Mucosa of stomach (tissue), 1 donor: ENCODE measurements at regions not wholly inside any gene's neighbourhood (a gene's known extent, or its start where the extent isn't known, plus 50 kb on each side); places are given as distances from the start of the nearest gene placed in this dataset.

ENCODE experiments used
- H3K27me3 ChIP-seq: one replicate; pipeline ENCODE4 v1.7.0; 2013; ENCODE audit warnings: mild to moderate bottlenecking, low read length; ENCODE audit not compliant: control insufficient read depth, insufficient read depth
- H3K36me3 ChIP-seq: one replicate; pipeline ENCODE4 v1.7.0; 2013; ENCODE audit warnings: low read length; ENCODE audit not compliant: control insufficient read depth, insufficient read depth
- H3K4me1 ChIP-seq: one replicate; pipeline ENCODE4 v1.7.0; 2013; ENCODE audit warnings: mild to moderate bottlenecking, low read length; ENCODE audit not compliant: control insufficient read depth, insufficient read depth
- H3K4me3 ChIP-seq: one replicate; pipeline ENCODE4 v1.7.0; 2013; ENCODE audit warnings: low read length
- H3K9ac ChIP-seq: one replicate; pipeline ENCODE4 v1.7.0; 2013; ENCODE audit warnings: mild to moderate bottlenecking, low read length, moderate library complexity
- H3K9me3 ChIP-seq: one replicate; pipeline ENCODE4 v1.7.0; 2013; ENCODE audit warnings: mild to moderate bottlenecking, low read length, moderate library complexity; ENCODE audit not compliant: control insufficient read depth
- donor health status: Pancreatic carcinoma.

DNA sequence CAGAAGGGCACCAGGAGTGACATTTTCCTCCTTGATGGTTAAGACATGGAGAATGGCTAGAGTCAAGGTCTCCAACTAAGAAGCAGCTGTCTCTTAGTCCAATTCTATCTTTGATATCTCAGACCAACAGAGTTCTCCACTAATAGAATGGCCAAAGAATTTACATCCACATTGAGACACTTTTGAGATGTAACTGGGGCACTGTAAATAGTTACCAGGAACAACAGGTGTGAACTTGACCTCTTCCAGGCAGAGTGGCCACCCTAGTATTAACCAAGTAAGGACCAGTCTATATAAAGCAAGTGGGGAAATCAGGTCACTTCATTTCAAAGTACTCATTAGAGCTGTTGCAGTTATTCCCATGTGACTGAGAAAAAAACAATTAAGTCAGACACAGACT, 159.7 kb upstream of the RAD23B start:
- no peaks in the 10 kb centered on the region for H3K4me1 ChIP-seq
- no peaks in the 10 kb centered on the region for H3K27me3 ChIP-seq

DNA sequence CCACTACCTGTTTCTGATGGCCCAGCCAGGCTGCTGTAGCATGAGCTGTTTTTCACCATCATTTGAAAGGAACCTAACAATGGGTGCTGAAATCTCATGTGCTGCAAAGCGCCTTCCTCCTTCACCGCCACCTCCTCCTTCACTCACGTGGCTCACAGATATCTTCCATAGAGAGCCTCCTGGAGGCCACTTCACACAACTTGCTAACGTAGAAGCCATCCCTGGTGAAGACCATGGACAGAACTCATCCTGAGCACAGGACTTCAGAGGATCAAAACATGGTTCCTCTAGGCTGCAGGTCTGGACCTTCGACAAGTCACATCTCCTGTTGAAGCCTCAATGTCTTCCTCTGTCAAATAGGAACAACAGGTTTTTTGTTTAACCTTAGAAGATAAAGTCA, 155.5 kb upstream of the RAD23B start:
- no peak overlapping the region for H3K4me3 ChIP-seq
- no peaks in the 10 kb centered on the region for H3K9me3 ChIP-seq
- no peak overlapping the region for H3K9ac ChIP-seq
- no peaks in the 10 kb centered on the region for H3K27me3 ChIP-seq
- H3K36me3 ChIP-seq, result no peaks in the 10 kb centered on the region
- H3K4me1 ChIP-seq, result no peaks in the 10 kb centered on the region

More for the DNA sequence above, 159.7 kb upstream of the RAD23B start:
- H3K9me3 ChIP-seq, result no peaks in the 10 kb centered on the region
- no peaks in the 10 kb centered on the region for H3K36me3 ChIP-seq
- H3K9ac ChIP-seq, result no peak overlapping the region
- H3K4me3 ChIP-seq, result no peak overlapping the region

DNA sequence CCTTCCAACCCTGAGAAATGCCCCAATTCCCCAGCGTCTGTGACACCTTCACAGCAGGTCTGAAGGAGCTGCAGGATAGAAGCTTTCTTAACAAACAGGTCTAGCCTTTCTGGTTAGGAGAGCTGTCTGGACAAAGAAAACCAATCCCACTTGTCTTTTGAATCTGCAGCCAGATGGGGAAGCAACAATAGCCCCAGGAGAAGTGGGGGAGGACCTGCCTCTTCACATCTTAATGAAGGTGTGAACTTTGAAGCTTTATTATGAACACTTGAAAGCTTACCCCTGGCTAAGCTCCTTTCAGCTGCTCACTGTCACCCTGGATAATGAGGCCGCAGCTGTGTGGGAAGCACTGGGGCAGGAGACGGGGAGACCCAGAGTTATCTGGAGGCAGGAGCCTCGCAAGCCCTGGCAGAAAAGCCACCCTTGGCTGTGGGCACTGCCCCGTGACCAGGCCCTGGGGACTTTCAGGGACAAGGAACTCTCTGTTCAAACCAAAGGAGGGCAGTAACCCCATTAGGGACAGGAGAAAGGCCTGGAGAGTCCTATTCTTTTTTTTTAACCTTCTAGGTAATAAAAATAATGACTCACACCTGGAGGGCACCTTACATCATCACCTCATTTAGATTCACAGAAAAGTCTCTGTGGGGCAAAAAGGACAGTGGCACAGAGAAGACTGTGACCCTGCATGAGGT, 151.8 kb upstream of the RAD23B start:
- Histone ChIP-seq H3K9me3 (no peaks in the 10 kb centered on the region), H3K4me3 (no peak overlapping the region), H3K36me3 (no peaks in the 10 kb centered on the region), H3K4me1 (no peaks in the 10 kb centered on the region), H3K27me3 (no peaks in the 10 kb centered on the region), H3K9ac (no peak overlapping the region)

DNA sequence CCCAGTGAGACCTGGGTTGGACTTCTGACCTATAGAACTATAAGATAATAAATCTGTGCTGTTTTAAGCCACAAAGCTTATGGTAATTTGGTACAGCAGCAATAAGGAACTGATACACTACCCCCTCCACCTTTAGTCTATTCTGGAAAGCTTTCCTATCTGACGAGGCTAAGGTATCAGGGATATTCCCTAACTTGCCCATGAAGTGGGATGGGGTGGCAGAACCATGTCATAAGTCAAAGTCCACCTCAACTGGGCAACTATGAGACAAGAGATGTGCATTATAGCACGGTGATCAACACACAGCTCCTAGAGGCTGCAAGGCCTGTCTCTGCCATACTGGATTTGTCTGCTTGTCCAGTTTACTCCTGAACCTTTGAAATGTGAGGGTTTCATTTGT, 146.8 kb upstream of the RAD23B start:
- no peaks in the 10 kb centered on the region for H3K27me3 ChIP-seq
- no peaks in the 10 kb centered on the region for H3K9me3 ChIP-seq
- no peaks in the 10 kb centered on the region for H3K36me3 ChIP-seq
- H3K4me3 ChIP-seq, result no peak overlapping the region
- H3K9ac ChIP-seq, result no peak overlapping the region
- no peaks in the 10 kb centered on the region for H3K4me1 ChIP-seq

DNA sequence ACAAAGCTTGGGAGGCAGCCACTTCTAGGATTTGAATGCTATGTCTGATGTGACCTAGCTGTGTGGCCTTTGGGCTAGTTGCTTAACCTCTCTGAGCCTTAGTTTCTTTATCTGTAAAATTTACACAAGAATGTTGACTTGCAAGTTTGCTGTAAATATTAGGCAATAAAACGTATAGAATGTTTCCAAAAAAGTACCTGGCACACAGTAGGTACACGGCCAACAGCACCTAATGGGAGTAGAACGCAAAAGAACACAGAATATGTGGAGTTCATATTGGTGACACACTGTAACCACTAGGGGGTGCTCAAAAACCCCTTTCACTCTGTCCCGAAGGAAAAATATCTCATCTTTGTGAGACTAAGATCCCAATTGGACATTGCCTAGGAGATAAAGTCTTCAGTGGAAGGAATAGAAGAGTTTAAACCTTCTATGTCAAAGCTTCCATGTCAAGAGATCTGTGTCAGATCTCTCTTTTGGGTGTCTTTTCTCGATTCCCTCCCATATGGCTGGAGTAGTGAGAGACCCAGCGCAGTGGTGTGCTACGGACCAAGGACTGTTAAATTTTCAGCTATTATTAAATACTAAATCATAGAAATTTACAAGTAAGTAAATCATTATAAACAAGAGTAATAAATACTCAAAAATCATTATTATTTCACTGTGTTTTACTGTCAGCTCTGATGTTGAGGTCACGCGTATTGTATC, 145.4 kb upstream of the RAD23B start:
- Histone ChIP-seq H3K4me1 (no peaks in the 10 kb centered on the region), H3K36me3 (no peaks in the 10 kb centered on the region), H3K9me3 (no peaks in the 10 kb centered on the region), H3K9ac (no peak overlapping the region), H3K4me3 (no peak overlapping the region), H3K27me3 (no peaks in the 10 kb centered on the region)

DNA sequence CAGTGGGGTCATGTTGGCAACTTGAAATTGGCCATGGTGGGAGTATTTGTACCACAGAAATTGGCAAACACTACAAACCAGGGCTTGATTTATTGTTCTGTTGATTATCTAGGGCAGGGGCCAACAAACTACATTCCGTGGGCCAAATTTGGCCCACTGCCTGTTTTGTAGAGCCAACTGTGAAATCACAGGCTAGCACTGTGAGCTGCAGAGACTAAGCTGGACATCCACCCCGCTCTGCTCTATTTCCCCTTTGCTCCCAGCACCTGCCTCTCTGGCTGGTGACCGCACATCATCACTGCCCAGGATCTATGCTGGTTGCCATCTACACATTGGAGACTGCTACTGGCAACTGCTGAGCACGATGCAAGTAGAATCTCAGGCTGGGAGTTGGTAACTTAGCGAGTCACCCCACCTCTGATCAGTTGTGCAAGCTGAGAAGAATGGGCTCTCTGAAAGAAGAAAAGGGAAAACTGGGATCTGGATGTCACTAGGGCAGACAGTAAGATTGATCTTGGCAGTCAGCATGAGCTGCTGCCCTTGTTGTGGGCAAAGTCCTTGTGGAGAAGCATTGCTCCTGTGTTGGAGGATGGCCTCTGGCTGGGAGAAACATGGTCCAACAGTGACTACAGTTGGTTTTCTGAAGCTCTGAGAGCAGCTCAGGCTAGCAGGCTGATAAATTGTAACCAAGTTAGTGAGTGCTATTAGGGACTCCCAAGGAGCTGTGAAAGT, 144.7 kb upstream of the RAD23B start:
- H3K9ac ChIP-seq, result no peak overlapping the region
- H3K27me3 ChIP-seq, result no peaks in the 10 kb centered on the region
- H3K4me1 ChIP-seq, result no peaks in the 10 kb centered on the region
- no peaks in the 10 kb centered on the region for H3K36me3 ChIP-seq
- no peak overlapping the region for H3K4me3 ChIP-seq
- no peaks in the 10 kb centered on the region for H3K9me3 ChIP-seq

DNA sequence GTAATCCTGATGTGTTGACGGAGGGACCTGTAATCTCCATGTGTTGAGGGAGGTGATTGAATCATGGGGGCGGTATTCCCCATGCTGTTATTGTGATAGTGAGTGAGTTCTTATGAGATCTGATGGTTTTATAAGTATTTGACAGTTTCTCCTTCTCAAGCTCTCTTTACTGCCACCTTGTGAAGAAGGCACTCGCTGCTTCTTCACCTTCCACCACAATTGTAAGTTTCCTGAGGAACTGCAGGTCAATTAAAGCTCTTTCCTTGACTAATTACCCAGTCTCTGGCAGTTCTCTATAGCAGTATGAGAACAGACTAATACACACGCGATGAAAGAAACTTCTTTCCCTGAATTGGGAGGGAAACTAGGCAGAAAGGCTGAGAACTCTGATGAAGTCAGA, 141.1 kb upstream of the RAD23B start:
- Histone ChIP-seq H3K4me3 (no peak overlapping the region), H3K4me1 (no peaks in the 10 kb centered on the region), H3K27me3 (no peaks in the 10 kb centered on the region), H3K9ac (no peak overlapping the region), H3K9me3 (no peaks in the 10 kb centered on the region), H3K36me3 (no peaks in the 10 kb centered on the region)

DNA sequence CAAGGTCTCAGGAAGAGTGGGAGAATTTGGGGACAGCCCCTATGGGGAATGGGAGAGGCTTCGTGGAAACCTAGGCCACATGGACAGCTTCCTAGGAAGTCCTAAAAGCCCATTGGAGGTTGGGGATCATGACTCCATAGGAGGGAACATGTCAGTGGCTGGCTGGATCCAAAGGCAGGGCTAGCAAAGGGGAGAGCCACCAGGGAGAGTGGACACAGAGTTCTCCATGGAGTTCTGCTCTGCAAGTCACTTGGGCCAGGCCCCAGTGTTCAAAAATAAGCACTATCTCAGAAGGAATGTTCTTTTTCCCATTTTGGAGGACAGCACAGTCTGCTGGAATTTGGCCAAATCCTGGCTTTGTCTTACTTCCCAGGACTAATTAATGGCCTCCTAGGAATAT, 140.6 kb upstream of the RAD23B start:
- Histone ChIP-seq H3K27me3 (no peaks in the 10 kb centered on the region), H3K4me3 (no peak overlapping the region), H3K9ac (no peak overlapping the region), H3K4me1 (no peaks in the 10 kb centered on the region), H3K9me3 (no peaks in the 10 kb centered on the region), H3K36me3 (no peaks in the 10 kb centered on the region)

DNA sequence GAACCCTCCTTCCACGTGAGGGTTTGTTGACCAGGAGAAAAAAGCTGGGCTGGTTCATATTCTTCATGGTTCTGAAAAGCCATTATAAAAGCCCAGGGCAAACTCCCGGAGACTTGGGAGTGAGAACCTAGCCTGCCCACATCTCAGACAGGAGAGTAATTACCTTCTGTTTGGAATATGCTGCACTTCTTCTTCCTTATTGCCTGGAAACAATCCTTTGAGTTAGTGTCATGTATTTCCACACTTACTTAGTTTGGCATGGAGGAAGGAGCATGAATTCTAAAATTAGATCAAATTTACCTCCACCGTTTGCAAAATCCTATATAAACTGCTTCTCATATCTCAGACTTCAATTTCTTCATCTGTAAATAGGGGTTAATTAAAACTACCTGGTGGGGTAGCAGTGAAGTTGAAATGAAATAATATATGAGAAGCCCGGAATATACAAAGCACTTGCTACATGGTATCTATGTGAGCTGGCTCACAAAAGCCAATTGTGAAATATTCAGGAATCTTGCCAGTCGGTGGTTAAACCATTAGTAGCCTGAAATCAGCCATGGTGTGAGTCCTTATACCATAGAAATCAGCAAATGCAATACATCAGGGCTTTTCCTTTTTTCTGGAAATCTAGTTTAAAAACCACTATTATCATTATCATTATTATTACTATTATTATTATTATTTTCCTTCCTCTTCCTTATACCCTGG, 140.0 kb upstream of the RAD23B start:
- Histone ChIP-seq H3K36me3 (no peaks in the 10 kb centered on the region), H3K4me3 (no peak overlapping the region), H3K4me1 (no peaks in the 10 kb centered on the region), H3K9ac (no peak overlapping the region), H3K9me3 (no peaks in the 10 kb centered on the region), H3K27me3 (no peaks in the 10 kb centered on the region)

DNA sequence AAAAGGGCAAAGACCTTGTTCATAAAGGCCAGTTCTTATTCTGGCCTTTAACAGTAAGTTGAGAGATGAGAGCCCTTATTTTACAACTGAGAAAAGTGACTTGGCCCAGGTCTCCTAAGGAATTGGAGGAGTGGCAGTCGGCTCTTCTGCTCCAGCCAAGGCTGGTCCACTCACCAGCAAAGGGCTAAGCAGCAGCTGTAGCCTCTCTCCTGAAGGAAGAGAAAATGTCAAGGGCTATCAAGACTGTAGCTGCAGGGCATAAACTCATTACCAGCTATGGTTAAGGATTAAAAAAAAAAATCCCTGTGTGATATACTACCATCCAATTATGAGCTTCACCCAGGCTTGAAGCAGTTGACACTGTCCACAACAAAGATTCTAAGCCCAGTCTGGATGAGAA, 138.6 kb upstream of the RAD23B start:
- no peaks in the 10 kb centered on the region for H3K27me3 ChIP-seq
- H3K4me1 ChIP-seq, result no peaks in the 10 kb centered on the region
- no peaks in the 10 kb centered on the region for H3K9me3 ChIP-seq
- no peak overlapping the region for H3K4me3 ChIP-seq
- H3K36me3 ChIP-seq, result no peaks in the 10 kb centered on the region
- H3K9ac ChIP-seq, result no peak overlapping the region

DNA sequence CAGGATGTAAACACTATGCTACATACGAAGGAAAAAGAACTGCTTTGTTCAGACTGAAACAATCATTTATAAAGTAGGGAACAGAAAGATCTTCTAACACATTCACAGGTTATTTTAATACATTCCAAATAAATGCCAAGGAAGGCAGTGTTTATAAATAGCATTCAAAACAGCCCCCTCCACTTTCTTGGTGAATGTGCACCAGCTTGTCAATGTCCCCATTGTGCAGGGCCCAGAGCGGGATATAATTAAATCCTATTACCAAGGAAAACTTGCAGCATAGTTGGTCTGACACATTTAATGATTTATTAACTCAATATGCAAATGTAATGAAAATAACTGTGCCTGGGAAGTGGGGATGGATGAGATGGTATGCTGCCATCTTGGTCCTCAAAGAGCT, 135.9 kb upstream of the RAD23B start:
- H3K9me3 ChIP-seq, result no peaks in the 10 kb centered on the region
- H3K36me3 ChIP-seq, result no peaks in the 10 kb centered on the region
- H3K4me3 ChIP-seq, result no peak overlapping the region
- no peaks in the 10 kb centered on the region for H3K4me1 ChIP-seq
- no peak overlapping the region for H3K9ac ChIP-seq
- no peaks in the 10 kb centered on the region for H3K27me3 ChIP-seq

DNA sequence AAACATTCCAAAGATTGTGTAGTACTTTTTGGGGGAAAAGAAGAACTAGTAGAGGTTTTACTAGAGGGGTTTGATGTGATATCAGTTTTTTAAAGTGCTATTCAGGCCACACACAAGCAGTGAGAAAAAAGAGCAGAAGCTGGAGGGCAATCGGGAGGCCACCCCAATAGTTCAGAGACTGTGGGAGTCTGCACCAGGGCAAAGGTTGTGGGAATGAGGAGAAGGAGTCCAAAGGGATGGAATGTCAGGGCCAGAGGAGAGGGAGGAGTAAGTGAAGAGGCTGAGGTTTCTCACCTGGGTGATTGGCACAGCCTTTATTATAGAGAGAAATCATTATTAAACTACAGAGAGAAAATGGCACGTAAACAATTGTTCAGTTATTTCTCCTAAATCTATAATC, 134.9 kb upstream of the RAD23B start:
- Histone ChIP-seq H3K4me3 (no peak overlapping the region), H3K36me3 (no peaks in the 10 kb centered on the region), H3K9me3 (no peaks in the 10 kb centered on the region), H3K9ac (no peak overlapping the region), H3K27me3 (no peaks in the 10 kb centered on the region), H3K4me1 (no peaks in the 10 kb centered on the region)
